ENCODE measurements at regions not wholly inside any gene's neighbourhood (a gene's known extent, or its start where the extent isn't known, plus 50 kb on each side); places are given as distances from the start of the nearest gene placed in this dataset.

- ATAC-seq (ENCODE audit: low FRiP score) (no peak), DNase-seq (ENCODE audit: low spot score) (no peak)
- no peak for TF ChIP-seq CTCF (IDR thresholded peaks at IDR 0.05)
Measured at GRCh38 chr5:123864578-123864977, 352.6 kb downstream of the CSNK1G3 start.

GRCh38 chr5:123858938-123859337 is 347.0 kb downstream of the CSNK1G3 start:
- TF ChIP-seq CTCF (IDR thresholded peaks at IDR 0.05): no peak
- ATAC-seq (ENCODE audit: low FRiP score): no peak
- DNase-seq (ENCODE audit: low spot score): no peak

GRCh38 chr5:123856766-123857165 is 344.8 kb downstream of the CSNK1G3 start:
- DNase-seq (ENCODE audit: low spot score) (no peak), ATAC-seq (ENCODE audit: low FRiP score) (no peak)
- TF ChIP-seq CTCF (IDR thresholded peaks at IDR 0.05): no peak

GRCh38 chr5:123855609-123856008 is 343.6 kb downstream of the CSNK1G3 start:
- no peak for ATAC-seq (ENCODE audit: low FRiP score)
- no peak for TF ChIP-seq CTCF (IDR thresholded peaks at IDR 0.05)
- DNase-seq (ENCODE audit: low spot score): no peak

- ATAC-seq (ENCODE audit: low FRiP score) (no peak), DNase-seq (ENCODE audit: low spot score) (no peak)
- no peak for TF ChIP-seq CTCF (IDR thresholded peaks at IDR 0.05)
Measured at GRCh38 chr5:123845356-123846100, 333.6 kb downstream of the CSNK1G3 start.

- no peak for TF ChIP-seq CTCF (IDR thresholded peaks at IDR 0.05)
- no peak for ATAC-seq (ENCODE audit: low FRiP score)
- DNase-seq (ENCODE audit: low spot score): no peak
Measured at GRCh38 chr5:123844873-123845272, 332.9 kb downstream of the CSNK1G3 start.

- no peak for ATAC-seq (ENCODE audit: low FRiP score)
- no peak for DNase-seq (ENCODE audit: low spot score)
Measured at GRCh38 chr5:123835421-123835820, 323.4 kb downstream of the CSNK1G3 start.

More at GRCh38 chr5:123835421-123835820, 323.4 kb downstream of the CSNK1G3 start:
- no peak for TF ChIP-seq CTCF (IDR thresholded peaks at IDR 0.05)

Data from omental fat pad (tissue), 3 donors.